H9 (cell line): ENCODE measurements at regions not wholly inside any gene's neighbourhood (a gene's known extent, or its start where the extent isn't known, plus 50 kb on each side); places are given as distances from the start of the nearest gene placed in this dataset.

Experiments
- DNase-seq: peaks from one replicate; pipeline ENCODE4 v3.0.0-alpha.2; 2017
- H2AFZ ChIP-seq: one replicate; pipeline ENCODE4 v1.6.1; 2013; ENCODE audit warnings: mild to moderate bottlenecking, low read length, control low read depth, moderate library complexity
- H2AK5ac ChIP-seq: 2 replicates; pipeline ENCODE4 v1.6.1; 2013; ENCODE audit warnings: low read length, control low read depth, mixed read lengths; ENCODE audit not compliant: insufficient read length
- H2BK120ac ChIP-seq: one replicate; pipeline ENCODE4 v1.6.1; 2013; ENCODE audit warnings: low read depth, mild to moderate bottlenecking, low read length, control low read depth, inconsistent platforms; ENCODE audit not compliant: poor library complexity, severe bottlenecking
- H2BK12ac ChIP-seq: 2 replicates; pipeline ENCODE4 v1.6.1; 2013; ENCODE audit warnings: low read length, control low read depth, mixed read lengths, low read depth; ENCODE audit not compliant: insufficient read length
- H2BK15ac ChIP-seq: 2 replicates; pipeline ENCODE4 v1.6.1; 2013; ENCODE audit warnings: low read depth, low read length, control low read depth
- H2BK20ac ChIP-seq: one replicate; pipeline ENCODE4 v1.6.1; 2013; ENCODE audit warnings: low read depth, mild to moderate bottlenecking, low read length, control low read depth, inconsistent platforms; ENCODE audit not compliant: poor library complexity, severe bottlenecking
- H2BK5ac ChIP-seq: 2 replicates; pipeline ENCODE4 v1.6.1; 2013; ENCODE audit warnings: low read length, control low read depth, mixed read lengths; ENCODE audit not compliant: insufficient read length
- H3K14ac ChIP-seq: 2 replicates; pipeline ENCODE4 v1.6.1; 2013; ENCODE audit warnings: low read length, control low read depth; ENCODE audit not compliant: insufficient read depth
- H3K18ac ChIP-seq: 2 replicates; pipeline ENCODE4 v1.6.1; 2013; ENCODE audit warnings: low read depth, mild to moderate bottlenecking, mixed read lengths, low read length, control low read depth; ENCODE audit not compliant: insufficient read length
- H3K23ac ChIP-seq: 2 replicates; pipeline ENCODE4 v1.6.1; 2013; ENCODE audit warnings: low read length, control low read depth, mixed read lengths, low read depth; ENCODE audit not compliant: insufficient read length
- H3K23me2 ChIP-seq: 2 replicates; pipeline ENCODE4 v1.6.1; 2013; ENCODE audit warnings: low read depth, mild to moderate bottlenecking, mixed read lengths, low read length, control low read depth; ENCODE audit not compliant: insufficient read length, poor library complexity, severe bottlenecking
- H3K27ac ChIP-seq: 2 replicates; pipeline ENCODE4 v1.5.1; 2013; ENCODE audit warnings: low read length, control low read depth, mixed read lengths, low read depth; ENCODE audit not compliant: insufficient read length
- H3K27me3 ChIP-seq: 2 replicates; pipeline ENCODE4 v1.6.1; 2013; ENCODE audit warnings: low read length, control low read depth, inconsistent platforms; ENCODE audit not compliant: insufficient read depth
- H3K4ac ChIP-seq: 2 replicates; pipeline ENCODE4 v1.6.1; 2013; ENCODE audit warnings: low read depth, mild to moderate bottlenecking, control low read depth, inconsistent platforms, low read length, moderate library complexity
- H3K4me1 ChIP-seq: 2 replicates; pipeline ENCODE4 v1.6.1; 2013; ENCODE audit warnings: low read length, control low read depth, inconsistent platforms; ENCODE audit not compliant: insufficient read depth
- H3K4me2 ChIP-seq: 2 replicates; pipeline ENCODE4 v1.6.1; 2013; ENCODE audit warnings: low read length, control low read depth, mixed read lengths; ENCODE audit not compliant: insufficient read length, insufficient read depth
- H3K56ac ChIP-seq: 2 replicates; pipeline ENCODE4 v1.6.1; 2013; ENCODE audit warnings: low read depth, mild to moderate bottlenecking, mixed read lengths, low read length, control low read depth; ENCODE audit not compliant: insufficient read length
- H3K79me1 ChIP-seq: 2 replicates; pipeline ENCODE4 v1.6.1; 2013; ENCODE audit warnings: low read depth, mild to moderate bottlenecking, moderate library complexity, low read length, control low read depth, inconsistent platforms; ENCODE audit not compliant: insufficient read depth, poor library complexity, severe bottlenecking
- H3K79me2 ChIP-seq: 2 replicates; pipeline ENCODE4 v1.6.1; 2013; ENCODE audit warnings: low read length, control low read depth, inconsistent platforms; ENCODE audit not compliant: insufficient read depth
- H3K9ac ChIP-seq: 2 replicates; pipeline ENCODE4 v1.6.1; 2013; ENCODE audit warnings: low read length, control low read depth, mixed read lengths; ENCODE audit not compliant: insufficient read length; ENCODE audit errors: extremely low read depth
- H3K9me3 ChIP-seq: one replicate; pipeline ENCODE4 v1.6.1; 2013; ENCODE audit warnings: low read depth, low read length, inconsistent platforms; ENCODE audit not compliant: control insufficient read depth
- H3T11ph ChIP-seq: one replicate; pipeline ENCODE4 v1.6.1; 2013; ENCODE audit warnings: mild to moderate bottlenecking, low read length, control low read depth, inconsistent platforms
- H4K20me1 ChIP-seq: one replicate; pipeline ENCODE4 v1.6.1; 2013; ENCODE audit not compliant: control insufficient read depth, insufficient read length, insufficient read depth
- H4K5ac ChIP-seq: 2 replicates; pipeline ENCODE4 v1.6.1; 2013; ENCODE audit warnings: low read depth, mild to moderate bottlenecking, mixed read lengths, low read length, control low read depth; ENCODE audit not compliant: insufficient read length
- H4K8ac ChIP-seq: replicated peaks from 2 replicates; pipeline ENCODE4 v1.6.1; 2013; ENCODE audit warnings: low read length, control low read depth, mixed read lengths, low read depth; ENCODE audit not compliant: insufficient read length
- H4K91ac ChIP-seq: 2 replicates; pipeline ENCODE4 v1.6.1; 2013; ENCODE audit warnings: low read depth, mild to moderate bottlenecking, moderate library complexity, mixed read lengths, low read length, control low read depth; ENCODE audit not compliant: insufficient read length
- H3K27ac Mint-ChIP-seq, 3 experiments: 2 replicates in 2 of 3; 3 replicates in 1 of 3; pipeline ENCODE4 v1.8.0; 2020 to 2021; ENCODE audit warnings: mixed read lengths in 3 of 3, mild to moderate bottlenecking in 1 of 3, moderate library complexity in 1 of 3
- H3K27me3 Mint-ChIP-seq: 2 replicates; pipeline ENCODE4 v1.8.0; 2021; ENCODE audit warnings: low read depth, mild to moderate bottlenecking, moderate library complexity, mixed read lengths
- H3K36me3 Mint-ChIP-seq, 3 experiments: 2 replicates in 2 of 3; 3 replicates in 1 of 3; pipeline ENCODE4 v1.8.0; 2020 to 2021; ENCODE audit warnings: low read depth in 3 of 3, mixed read lengths in 3 of 3; ENCODE audit not compliant: insufficient read depth in 1 of 3
- H3K4me1 Mint-ChIP-seq, 2 experiments: 2 replicates each; pipeline ENCODE4 v1.8.0; 2020; ENCODE audit warnings: mixed read lengths in 2 of 2
- H3K4me3 Mint-ChIP-seq, 2 experiments: 2 replicates in 1 of 2; 3 replicates in 1 of 2; pipeline ENCODE4 v1.8.0; 2020 to 2021; ENCODE audit warnings: mild to moderate bottlenecking in 2 of 2, mixed read lengths in 2 of 2, moderate library complexity in 1 of 2
- H3K9me3 Mint-ChIP-seq, 2 experiments: 2 replicates in 1 of 2; 3 replicates in 1 of 2; pipeline ENCODE4 v1.8.0; 2020; ENCODE audit warnings: mild to moderate bottlenecking in 2 of 2, mixed read lengths in 2 of 2, moderate library complexity in 1 of 2
- CTCF ChIP-seq: fragments of 200-600 bp; sonication (generic); conservative IDR thresholded peaks from 3 replicates; pipeline ENCODE4 v1.8.0; 2021; ENCODE audit warnings: antibody characterized with exemption, mild to moderate bottlenecking
- WGBS: extraction: QIAGEN DNeasy Blood & Tissue Kit; methylation state at CpG from one replicate; pipeline ENCODE4 v1.1.7; 2013; ENCODE audit warnings: missing lambda C conversion rate, low lambda C conversion rate, mixed read lengths; ENCODE audit not compliant: insufficient read length; ENCODE audit errors: extremely low coverage; 5-methylcytosine and 5-hydroxymethylcytosine counted together

- Mint-ChIP-seq H3K4me3 (no peak overlapping the region), H3K36me3 (no peaks in the 10 kb centered on the region), H3K4me1 (peaks cover 0 to 7% of the 10 kb centered on the region in 2 experiments; a peak in 3 of 4 replicates), H3K27ac (no peak overlapping the region), H3K9me3 (no peaks in the 10 kb centered on the region; a peak in 1 of 5 replicates), H3K27me3 (peaks cover 2% of the 10 kb centered on the region; the same call in 1 of the 2 replicates)
- no peak for DNase-seq
- no peak overlapping the region for H2BK5ac ChIP-seq
- no peak overlapping the region for H2BK15ac ChIP-seq
- no peak overlapping the region for H3K14ac ChIP-seq
- H3T11ph ChIP-seq = no peak overlapping the region
- no peaks in the 10 kb centered on the region for H3K79me2 ChIP-seq
- H2BK12ac ChIP-seq = no peak overlapping the region
- H3K9me3 ChIP-seq = no peaks in the 10 kb centered on the region
- no peak overlapping the region for H4K5ac ChIP-seq
- H3K23me2 ChIP-seq = no peaks in the 10 kb centered on the region
- H3K18ac ChIP-seq = no peak overlapping the region
- H3K27ac ChIP-seq = no peak overlapping the region
- H3K9ac ChIP-seq = no peak overlapping the region
- no peak overlapping the region for H2BK120ac ChIP-seq
- H3K79me1 ChIP-seq = no peaks in the 10 kb centered on the region
- no peak overlapping the region for H3K4ac ChIP-seq
- no peak overlapping the region for H3K4me2 ChIP-seq
- no peaks in the 10 kb centered on the region for H4K20me1 ChIP-seq
- no peak overlapping the region for H4K91ac ChIP-seq
- WGBS = no CpG with 5 or more reads among the region's 8 CpGs
- no peak overlapping the region for H2BK20ac ChIP-seq
- H3K23ac ChIP-seq = no peak overlapping the region
- no peak overlapping the region for H4K8ac ChIP-seq
- H3K56ac ChIP-seq = no peak overlapping the region
- no peaks in the 10 kb centered on the region for H3K27me3 ChIP-seq
- H3K4me1 ChIP-seq = no peaks in the 10 kb centered on the region
- no peak overlapping the region for H2AK5ac ChIP-seq
- H2AFZ ChIP-seq = no peak overlapping the region
- TF ChIP-seq CTCF = no peak
Measured at GRCh38 chr2:15840969-15841368, 99.4 kb upstream of the MYCN start.
